GM12874 (cell line): ENCODE measurements at regions not wholly inside any gene's neighbourhood (a gene's known extent, or its start where the extent isn't known, plus 50 kb on each side); places are given as distances from the start of the nearest gene placed in this dataset.

ENCODE experiments used
- TF ChIP-seq, protein P1 (sequence below): IDR thresholded peaks from 2 replicates; pipeline ENCODE4 v1.5.1; 2011; ENCODE audit warnings: low read depth, mild to moderate bottlenecking, control low read depth, low read length, moderate library complexity; ENCODE audit not compliant: insufficient read depth

- TF ChIP-seq, protein P1, sequence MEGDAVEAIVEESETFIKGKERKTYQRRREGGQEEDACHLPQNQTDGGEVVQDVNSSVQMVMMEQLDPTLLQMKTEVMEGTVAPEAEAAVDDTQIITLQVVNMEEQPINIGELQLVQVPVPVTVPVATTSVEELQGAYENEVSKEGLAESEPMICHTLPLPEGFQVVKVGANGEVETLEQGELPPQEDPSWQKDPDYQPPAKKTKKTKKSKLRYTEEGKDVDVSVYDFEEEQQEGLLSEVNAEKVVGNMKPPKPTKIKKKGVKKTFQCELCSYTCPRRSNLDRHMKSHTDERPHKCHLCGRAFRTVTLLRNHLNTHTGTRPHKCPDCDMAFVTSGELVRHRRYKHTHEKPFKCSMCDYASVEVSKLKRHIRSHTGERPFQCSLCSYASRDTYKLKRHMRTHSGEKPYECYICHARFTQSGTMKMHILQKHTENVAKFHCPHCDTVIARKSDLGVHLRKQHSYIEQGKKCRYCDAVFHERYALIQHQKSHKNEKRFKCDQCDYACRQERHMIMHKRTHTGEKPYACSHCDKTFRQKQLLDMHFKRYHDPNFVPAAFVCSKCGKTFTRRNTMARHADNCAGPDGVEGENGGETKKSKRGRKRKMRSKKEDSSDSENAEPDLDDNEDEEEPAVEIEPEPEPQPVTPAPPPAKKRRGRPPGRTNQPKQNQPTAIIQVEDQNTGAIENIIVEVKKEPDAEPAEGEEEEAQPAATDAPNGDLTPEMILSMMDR: no peak
Observed at GRCh38 chr5:173804579-173804978, 83.6 kb upstream of the CPEB4 start.

DNA sequence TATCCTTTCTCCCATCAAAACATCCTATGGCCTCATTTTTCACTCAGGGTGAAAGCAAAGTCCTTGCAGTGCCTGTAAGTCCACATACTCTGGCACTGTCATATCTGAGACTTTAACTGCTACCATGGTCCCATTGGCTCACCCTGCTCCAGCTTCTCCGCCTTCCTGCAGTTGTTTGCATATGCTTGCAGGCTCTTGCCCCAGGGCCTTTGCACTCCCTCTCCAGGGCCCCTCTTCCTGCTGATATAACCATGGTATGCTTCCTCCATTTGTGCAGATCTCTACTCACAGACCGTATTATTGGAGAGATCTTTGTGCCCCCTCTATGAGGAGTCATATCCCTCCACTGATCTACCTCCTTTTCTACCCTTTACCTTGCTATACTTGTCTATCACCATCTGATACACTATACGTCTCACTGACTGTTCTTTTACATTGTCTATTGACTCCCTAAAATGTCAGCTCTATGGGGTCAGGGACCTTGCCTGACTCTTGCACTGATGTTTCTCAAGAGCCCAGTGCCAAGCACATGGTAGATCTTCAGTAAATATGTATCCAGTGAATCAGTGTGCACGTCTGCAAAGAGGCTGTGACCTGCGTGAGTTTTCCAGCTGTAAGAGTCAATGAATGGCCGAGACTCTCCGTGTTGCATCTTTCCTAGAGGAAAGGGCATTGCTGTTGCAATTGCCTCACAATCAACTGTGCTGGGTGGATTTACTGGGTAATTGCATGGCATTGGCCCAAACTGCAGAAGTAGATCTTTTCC is 81.7 kb upstream of the CPEB4 start:
- TF ChIP-seq, protein P1: no peak

DNA sequence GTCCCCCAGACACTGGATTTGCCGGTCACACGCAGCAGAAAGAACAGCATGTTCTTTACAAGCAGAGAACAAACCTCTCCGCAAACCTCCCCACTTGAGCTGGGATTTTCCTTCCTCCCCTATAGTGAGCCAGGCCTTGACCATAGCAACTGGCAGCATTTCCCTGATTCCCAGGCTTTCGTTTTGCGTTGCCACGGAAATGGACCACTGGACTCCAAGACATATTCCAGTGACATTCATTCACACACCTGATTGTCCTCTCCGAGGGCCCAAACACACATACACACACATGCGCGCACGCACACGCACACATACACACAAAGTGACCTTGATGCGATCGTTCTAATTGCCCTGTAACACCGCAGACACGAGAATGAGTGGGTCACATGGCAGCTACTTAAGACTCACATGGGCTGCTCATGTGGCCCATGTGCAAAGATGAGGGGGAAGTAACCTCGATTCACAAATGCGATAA is 80.9 kb upstream of the CPEB4 start:
- TF ChIP-seq, protein P1: no peak

GRCh38 chr5:173808079-173808808 is 79.9 kb upstream of the CPEB4 start:
- TF ChIP-seq, protein P1: no peak

GRCh38 chr5:173809014-173809413 is 79.1 kb upstream of the CPEB4 start:
- TF ChIP-seq, protein P1: no peak

DNA sequence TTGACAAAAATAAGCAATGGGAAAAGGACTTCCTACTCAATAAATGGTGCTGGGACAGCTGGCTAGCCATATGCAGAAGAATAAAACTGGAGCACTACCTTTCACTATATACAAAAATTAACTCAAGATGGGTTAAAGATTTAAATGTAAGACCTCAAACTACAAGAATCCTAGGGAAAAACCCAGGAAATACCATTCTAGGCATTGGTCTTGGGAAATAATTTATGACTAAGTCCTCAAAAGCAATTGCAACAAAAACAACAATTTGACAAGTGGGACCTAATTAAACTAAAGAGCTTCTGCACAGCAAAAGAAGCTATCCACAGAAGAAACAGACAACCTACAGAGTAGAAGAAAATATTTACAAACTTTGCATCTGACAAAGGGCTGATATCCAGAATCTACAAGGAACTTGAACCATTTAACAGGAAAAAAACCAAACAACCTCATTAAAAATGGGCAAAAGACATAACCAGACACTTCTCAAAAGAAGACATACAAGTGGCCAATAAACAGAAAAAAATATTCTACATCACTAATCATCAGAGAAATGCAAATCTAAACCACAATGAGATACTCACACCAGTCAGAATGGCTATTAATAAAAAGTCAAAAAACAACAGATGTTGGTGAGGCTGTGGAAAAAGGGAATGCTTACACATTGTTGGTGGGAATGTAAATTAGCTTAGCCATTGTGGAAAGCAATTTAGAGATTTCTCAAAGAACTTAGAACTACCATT is 75.2 kb upstream of the CPEB4 start:
- TF ChIP-seq, protein P1: no peak

GRCh38 chr5:173814053-173814452 is 74.1 kb upstream of the CPEB4 start:
- TF ChIP-seq, protein P1: no peak
